ENCODE measurements at regions not wholly inside any gene's neighbourhood (a gene's known extent, or its start where the extent isn't known, plus 50 kb on each side); places are given as distances from the start of the nearest gene placed in this dataset.

DNA sequence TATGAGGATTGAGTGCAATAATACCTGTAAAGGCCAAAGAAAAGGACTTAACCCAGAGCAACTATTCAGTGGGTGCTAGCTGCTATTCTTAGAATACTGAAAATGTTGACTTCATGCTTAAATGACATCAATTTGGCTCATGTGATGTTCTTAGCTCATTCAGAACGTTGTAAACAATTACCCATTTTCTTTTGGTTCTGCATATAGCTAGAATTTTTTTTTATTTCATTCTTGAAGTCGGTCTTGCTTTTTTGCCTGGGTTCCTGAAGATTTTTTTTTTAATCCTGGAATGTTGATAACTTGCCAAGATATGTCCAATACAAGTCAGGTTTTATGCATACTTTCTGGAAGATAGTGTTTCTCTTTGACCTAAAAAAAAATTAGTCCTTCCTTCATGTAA, 772.0 kb downstream of the LTN1 start:
- TF ChIP-seq, protein P1, sequence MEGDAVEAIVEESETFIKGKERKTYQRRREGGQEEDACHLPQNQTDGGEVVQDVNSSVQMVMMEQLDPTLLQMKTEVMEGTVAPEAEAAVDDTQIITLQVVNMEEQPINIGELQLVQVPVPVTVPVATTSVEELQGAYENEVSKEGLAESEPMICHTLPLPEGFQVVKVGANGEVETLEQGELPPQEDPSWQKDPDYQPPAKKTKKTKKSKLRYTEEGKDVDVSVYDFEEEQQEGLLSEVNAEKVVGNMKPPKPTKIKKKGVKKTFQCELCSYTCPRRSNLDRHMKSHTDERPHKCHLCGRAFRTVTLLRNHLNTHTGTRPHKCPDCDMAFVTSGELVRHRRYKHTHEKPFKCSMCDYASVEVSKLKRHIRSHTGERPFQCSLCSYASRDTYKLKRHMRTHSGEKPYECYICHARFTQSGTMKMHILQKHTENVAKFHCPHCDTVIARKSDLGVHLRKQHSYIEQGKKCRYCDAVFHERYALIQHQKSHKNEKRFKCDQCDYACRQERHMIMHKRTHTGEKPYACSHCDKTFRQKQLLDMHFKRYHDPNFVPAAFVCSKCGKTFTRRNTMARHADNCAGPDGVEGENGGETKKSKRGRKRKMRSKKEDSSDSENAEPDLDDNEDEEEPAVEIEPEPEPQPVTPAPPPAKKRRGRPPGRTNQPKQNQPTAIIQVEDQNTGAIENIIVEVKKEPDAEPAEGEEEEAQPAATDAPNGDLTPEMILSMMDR (IDR thresholded peaks at IDR 0.05) = no peak
- TF ChIP-seq CREM (CRISPR knock-in tag; IDR thresholded peaks at IDR 0.05) = no peak
- TF ChIP-seq ZNF317 (CRISPR knock-in tag; IDR thresholded peaks at IDR 0.05; ENCODE audit: borderline replicate concordance, low read depth) = no peak
- TF ChIP-seq, protein P2, sequence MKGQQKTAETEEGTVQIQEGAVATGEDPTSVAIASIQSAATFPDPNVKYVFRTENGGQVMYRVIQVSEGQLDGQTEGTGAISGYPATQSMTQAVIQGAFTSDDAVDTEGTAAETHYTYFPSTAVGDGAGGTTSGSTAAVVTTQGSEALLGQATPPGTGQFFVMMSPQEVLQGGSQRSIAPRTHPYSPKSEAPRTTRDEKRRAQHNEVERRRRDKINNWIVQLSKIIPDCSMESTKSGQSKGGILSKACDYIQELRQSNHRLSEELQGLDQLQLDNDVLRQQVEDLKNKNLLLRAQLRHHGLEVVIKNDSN (CRISPR knock-in tag; IDR thresholded peaks at IDR 0.05) = no peak
- TF ChIP-seq, protein P3, sequence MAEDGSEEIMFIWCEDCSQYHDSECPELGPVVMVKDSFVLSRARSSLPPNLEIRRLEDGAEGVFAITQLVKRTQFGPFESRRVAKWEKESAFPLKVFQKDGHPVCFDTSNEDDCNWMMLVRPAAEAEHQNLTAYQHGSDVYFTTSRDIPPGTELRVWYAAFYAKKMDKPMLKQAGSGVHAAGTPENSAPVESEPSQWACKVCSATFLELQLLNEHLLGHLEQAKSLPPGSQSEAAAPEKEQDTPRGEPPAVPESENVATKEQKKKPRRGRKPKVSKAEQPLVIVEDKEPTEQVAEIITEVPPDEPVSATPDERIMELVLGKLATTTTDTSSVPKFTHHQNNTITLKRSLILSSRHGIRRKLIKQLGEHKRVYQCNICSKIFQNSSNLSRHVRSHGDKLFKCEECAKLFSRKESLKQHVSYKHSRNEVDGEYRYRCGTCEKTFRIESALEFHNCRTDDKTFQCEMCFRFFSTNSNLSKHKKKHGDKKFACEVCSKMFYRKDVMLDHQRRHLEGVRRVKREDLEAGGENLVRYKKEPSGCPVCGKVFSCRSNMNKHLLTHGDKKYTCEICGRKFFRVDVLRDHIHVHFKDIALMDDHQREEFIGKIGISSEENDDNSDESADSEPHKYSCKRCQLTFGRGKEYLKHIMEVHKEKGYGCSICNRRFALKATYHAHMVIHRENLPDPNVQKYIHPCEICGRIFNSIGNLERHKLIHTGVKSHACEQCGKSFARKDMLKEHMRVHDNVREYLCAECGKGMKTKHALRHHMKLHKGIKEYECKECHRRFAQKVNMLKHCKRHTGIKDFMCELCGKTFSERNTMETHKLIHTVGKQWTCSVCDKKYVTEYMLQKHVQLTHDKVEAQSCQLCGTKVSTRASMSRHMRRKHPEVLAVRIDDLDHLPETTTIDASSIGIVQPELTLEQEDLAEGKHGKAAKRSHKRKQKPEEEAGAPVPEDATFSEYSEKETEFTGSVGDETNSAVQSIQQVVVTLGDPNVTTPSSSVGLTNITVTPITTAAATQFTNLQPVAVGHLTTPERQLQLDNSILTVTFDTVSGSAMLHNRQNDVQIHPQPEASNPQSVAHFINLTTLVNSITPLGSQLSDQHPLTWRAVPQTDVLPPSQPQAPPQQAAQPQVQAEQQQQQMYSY (CRISPR knock-in tag; IDR thresholded peaks at IDR 0.05) = no peak
- TF ChIP-seq ZNF396 (CRISPR knock-in tag; IDR thresholded peaks at IDR 0.05; ENCODE audit: borderline replicate concordance) = no peak
- TF ChIP-seq, protein P4, sequence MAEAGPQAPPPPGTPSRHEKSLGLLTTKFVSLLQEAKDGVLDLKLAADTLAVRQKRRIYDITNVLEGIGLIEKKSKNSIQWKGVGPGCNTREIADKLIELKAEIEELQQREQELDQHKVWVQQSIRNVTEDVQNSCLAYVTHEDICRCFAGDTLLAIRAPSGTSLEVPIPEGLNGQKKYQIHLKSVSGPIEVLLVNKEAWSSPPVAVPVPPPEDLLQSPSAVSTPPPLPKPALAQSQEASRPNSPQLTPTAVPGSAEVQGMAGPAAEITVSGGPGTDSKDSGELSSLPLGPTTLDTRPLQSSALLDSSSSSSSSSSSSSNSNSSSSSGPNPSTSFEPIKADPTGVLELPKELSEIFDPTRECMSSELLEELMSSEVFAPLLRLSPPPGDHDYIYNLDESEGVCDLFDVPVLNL (CRISPR knock-in tag; IDR thresholded peaks at IDR 0.05; ENCODE audit: borderline replicate concordance, low read depth) = no peak
- TF ChIP-seq, protein P5, sequence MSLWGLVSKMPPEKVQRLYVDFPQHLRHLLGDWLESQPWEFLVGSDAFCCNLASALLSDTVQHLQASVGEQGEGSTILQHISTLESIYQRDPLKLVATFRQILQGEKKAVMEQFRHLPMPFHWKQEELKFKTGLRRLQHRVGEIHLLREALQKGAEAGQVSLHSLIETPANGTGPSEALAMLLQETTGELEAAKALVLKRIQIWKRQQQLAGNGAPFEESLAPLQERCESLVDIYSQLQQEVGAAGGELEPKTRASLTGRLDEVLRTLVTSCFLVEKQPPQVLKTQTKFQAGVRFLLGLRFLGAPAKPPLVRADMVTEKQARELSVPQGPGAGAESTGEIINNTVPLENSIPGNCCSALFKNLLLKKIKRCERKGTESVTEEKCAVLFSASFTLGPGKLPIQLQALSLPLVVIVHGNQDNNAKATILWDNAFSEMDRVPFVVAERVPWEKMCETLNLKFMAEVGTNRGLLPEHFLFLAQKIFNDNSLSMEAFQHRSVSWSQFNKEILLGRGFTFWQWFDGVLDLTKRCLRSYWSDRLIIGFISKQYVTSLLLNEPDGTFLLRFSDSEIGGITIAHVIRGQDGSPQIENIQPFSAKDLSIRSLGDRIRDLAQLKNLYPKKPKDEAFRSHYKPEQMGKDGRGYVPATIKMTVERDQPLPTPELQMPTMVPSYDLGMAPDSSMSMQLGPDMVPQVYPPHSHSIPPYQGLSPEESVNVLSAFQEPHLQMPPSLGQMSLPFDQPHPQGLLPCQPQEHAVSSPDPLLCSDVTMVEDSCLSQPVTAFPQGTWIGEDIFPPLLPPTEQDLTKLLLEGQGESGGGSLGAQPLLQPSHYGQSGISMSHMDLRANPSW (CRISPR knock-in tag; conservative IDR thresholded peaks at IDR 0.05; ENCODE audit: low read depth) = no peak
- TF ChIP-seq FOXP1 (CRISPR knock-in tag; IDR thresholded peaks at IDR 0.05; ENCODE audit: borderline replicate concordance) = no peak
- TF ChIP-seq, protein P6, sequence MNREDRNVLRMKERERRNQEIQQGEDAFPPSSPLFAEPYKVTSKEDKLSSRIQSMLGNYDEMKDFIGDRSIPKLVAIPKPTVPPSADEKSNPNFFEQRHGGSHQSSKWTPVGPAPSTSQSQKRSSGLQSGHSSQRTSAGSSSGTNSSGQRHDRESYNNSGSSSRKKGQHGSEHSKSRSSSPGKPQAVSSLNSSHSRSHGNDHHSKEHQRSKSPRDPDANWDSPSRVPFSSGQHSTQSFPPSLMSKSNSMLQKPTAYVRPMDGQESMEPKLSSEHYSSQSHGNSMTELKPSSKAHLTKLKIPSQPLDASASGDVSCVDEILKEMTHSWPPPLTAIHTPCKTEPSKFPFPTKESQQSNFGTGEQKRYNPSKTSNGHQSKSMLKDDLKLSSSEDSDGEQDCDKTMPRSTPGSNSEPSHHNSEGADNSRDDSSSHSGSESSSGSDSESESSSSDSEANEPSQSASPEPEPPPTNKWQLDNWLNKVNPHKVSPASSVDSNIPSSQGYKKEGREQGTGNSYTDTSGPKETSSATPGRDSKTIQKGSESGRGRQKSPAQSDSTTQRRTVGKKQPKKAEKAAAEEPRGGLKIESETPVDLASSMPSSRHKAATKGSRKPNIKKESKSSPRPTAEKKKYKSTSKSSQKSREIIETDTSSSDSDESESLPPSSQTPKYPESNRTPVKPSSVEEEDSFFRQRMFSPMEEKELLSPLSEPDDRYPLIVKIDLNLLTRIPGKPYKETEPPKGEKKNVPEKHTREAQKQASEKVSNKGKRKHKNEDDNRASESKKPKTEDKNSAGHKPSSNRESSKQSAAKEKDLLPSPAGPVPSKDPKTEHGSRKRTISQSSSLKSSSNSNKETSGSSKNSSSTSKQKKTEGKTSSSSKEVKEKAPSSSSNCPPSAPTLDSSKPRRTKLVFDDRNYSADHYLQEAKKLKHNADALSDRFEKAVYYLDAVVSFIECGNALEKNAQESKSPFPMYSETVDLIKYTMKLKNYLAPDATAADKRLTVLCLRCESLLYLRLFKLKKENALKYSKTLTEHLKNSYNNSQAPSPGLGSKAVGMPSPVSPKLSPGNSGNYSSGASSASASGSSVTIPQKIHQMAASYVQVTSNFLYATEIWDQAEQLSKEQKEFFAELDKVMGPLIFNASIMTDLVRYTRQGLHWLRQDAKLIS (CRISPR knock-in tag; IDR thresholded peaks at IDR 0.05; ENCODE audit: borderline replicate concordance) = no peak
- TF ChIP-seq, protein P7, sequence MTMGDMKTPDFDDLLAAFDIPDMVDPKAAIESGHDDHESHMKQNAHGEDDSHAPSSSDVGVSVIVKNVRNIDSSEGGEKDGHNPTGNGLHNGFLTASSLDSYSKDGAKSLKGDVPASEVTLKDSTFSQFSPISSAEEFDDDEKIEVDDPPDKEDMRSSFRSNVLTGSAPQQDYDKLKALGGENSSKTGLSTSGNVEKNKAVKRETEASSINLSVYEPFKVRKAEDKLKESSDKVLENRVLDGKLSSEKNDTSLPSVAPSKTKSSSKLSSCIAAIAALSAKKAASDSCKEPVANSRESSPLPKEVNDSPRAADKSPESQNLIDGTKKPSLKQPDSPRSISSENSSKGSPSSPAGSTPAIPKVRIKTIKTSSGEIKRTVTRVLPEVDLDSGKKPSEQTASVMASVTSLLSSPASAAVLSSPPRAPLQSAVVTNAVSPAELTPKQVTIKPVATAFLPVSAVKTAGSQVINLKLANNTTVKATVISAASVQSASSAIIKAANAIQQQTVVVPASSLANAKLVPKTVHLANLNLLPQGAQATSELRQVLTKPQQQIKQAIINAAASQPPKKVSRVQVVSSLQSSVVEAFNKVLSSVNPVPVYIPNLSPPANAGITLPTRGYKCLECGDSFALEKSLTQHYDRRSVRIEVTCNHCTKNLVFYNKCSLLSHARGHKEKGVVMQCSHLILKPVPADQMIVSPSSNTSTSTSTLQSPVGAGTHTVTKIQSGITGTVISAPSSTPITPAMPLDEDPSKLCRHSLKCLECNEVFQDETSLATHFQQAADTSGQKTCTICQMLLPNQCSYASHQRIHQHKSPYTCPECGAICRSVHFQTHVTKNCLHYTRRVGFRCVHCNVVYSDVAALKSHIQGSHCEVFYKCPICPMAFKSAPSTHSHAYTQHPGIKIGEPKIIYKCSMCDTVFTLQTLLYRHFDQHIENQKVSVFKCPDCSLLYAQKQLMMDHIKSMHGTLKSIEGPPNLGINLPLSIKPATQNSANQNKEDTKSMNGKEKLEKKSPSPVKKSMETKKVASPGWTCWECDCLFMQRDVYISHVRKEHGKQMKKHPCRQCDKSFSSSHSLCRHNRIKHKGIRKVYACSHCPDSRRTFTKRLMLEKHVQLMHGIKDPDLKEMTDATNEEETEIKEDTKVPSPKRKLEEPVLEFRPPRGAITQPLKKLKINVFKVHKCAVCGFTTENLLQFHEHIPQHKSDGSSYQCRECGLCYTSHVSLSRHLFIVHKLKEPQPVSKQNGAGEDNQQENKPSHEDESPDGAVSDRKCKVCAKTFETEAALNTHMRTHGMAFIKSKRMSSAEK (CRISPR knock-in tag; IDR thresholded peaks at IDR 0.05; ENCODE audit: borderline replicate concordance) = no peak
- TF ChIP-seq GRHL2 (CRISPR knock-in tag; IDR thresholded peaks at IDR 0.05; ENCODE audit: insufficient replicate concordance, severe bottlenecking) = no peak
